Panc1 (cell line): ENCODE measurements at regions not wholly inside any gene's neighbourhood (a gene's known extent, or its start where the extent isn't known, plus 50 kb on each side); places are given as distances from the start of the nearest gene placed in this dataset.

ENCODE experiments used
- REST ChIP-seq, 2 experiments: IDR thresholded peaks; 2 replicates each; pipeline ENCODE4 v1.6.1; 2011 to 2012; ENCODE audit warnings: low read depth in 2 of 2, control low read depth in 1 of 2, low read length in 1 of 2, mild to moderate bottlenecking in 1 of 2, moderate library complexity in 1 of 2; ENCODE audit not compliant: insufficient read depth in 1 of 2
- SIN3A ChIP-seq: IDR thresholded peaks from 2 replicates; pipeline ENCODE4 v1.6.1; 2012; ENCODE audit warnings: low read depth, mild to moderate bottlenecking, low read length, moderate library complexity, borderline replicate concordance; ENCODE audit not compliant: insufficient read depth
- TCF7L2 ChIP-seq: IDR thresholded peaks from 2 replicates; pipeline ENCODE4 v1.6.1; 2011; ENCODE audit warnings: mild to moderate bottlenecking, low read depth, low read length, inconsistent platforms
- TF ChIP-seq, protein P1 (sequence below): fragments of 450-650 bp; IDR thresholded peaks from 2 replicates; pipeline ENCODE4 v1.5.1; 2017; ENCODE audit warnings: mild to moderate bottlenecking

DNA sequence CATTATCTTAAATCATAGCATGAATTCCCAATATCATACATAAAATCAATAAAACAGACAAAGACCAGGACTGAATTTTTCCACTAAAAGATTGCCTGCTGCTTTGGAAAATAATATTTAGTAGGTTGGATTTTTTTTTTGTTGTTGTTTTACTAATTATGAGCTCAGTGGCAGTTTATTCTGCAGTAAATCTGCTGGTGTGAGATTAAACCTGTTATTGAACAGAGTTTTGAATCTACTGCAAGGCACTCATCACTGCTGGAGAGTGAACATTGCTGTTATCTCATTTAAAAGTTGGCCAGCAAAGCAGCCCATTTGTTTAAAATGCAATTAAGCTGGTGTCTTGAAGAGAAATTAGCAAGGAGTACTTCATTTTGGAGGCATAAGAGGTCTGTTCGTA, 986.1 kb downstream of the ADGRL2 start:
- TF ChIP-seq, protein P1, sequence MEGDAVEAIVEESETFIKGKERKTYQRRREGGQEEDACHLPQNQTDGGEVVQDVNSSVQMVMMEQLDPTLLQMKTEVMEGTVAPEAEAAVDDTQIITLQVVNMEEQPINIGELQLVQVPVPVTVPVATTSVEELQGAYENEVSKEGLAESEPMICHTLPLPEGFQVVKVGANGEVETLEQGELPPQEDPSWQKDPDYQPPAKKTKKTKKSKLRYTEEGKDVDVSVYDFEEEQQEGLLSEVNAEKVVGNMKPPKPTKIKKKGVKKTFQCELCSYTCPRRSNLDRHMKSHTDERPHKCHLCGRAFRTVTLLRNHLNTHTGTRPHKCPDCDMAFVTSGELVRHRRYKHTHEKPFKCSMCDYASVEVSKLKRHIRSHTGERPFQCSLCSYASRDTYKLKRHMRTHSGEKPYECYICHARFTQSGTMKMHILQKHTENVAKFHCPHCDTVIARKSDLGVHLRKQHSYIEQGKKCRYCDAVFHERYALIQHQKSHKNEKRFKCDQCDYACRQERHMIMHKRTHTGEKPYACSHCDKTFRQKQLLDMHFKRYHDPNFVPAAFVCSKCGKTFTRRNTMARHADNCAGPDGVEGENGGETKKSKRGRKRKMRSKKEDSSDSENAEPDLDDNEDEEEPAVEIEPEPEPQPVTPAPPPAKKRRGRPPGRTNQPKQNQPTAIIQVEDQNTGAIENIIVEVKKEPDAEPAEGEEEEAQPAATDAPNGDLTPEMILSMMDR, result no peak
- TF ChIP-seq REST (IDR thresholded peaks at IDR 0.05; ENCODE audit: insufficient read depth in 1 of 2, low read depth in 2 of 2, low read length in 1 of 2) (no peak), TCF7L2 (no peak), SIN3A (no peak)
